H1 (cell line): ENCODE measurements at regions not wholly inside any gene's neighbourhood (a gene's known extent, or its start where the extent isn't known, plus 50 kb on each side); places are given as distances from the start of the nearest gene placed in this dataset.
"Not testable (repeated sequence)": the region's sequence is repeated elsewhere in the genome, so short reads cannot be mapped to it uniquely, and the experiment has no call there.

Source experiments
- CTCF ChIA-PET: fragments of 300-600 bp; sonication (Branson Sonifier 250); formaldehyde crosslinking; loops from one replicate; lab custom pipeline; 2021; ENCODE audit not compliant: partially characterized antibody; lab: Charles Lee
- POLR2A ChIA-PET: fragments of 300-600 bp; sonication (Branson Sonifier 250); formaldehyde crosslinking; loops from one replicate; lab custom pipeline; 2021; ENCODE audit warnings: inconsistent platforms; ENCODE audit not compliant: partially characterized antibody; lab: Charles Lee
- DNase-seq, 2 experiments: peaks; one replicate each; pipeline versions ENCODE4 v3.0.0 to v3.0.0-alpha.2; 2010 to 2022; ENCODE audit warnings: low spot score in 2 of 2, low read depth in 1 of 2, mixed read lengths in 1 of 2
- FAIRE-seq: peaks from 2 replicates; lab custom pipeline; 2011; peaks lifted over from hg19 to GRCh38; lab: Jason Lieb, UNC
- H2AFZ ChIP-seq: 2 replicates; pipeline ENCODE4 v1.8.1; 2012; ENCODE audit warnings: low read length, inconsistent platforms
- H2AK5ac ChIP-seq: 2 replicates; pipeline ENCODE4 v1.6.1; 2013; ENCODE audit warnings: low read depth, low read length
- H2BK120ac ChIP-seq: replicated peaks from 2 replicates; pipeline ENCODE3; 2013; ENCODE audit warnings: low read depth, low read length, inconsistent platforms
- H2BK12ac ChIP-seq: 2 replicates; pipeline ENCODE4 v1.6.1; 2013; ENCODE audit warnings: low read depth, low read length
- H2BK15ac ChIP-seq: 2 replicates; pipeline ENCODE4 v1.6.1; 2013; ENCODE audit warnings: low read length
- H2BK20ac ChIP-seq: 2 replicates; pipeline ENCODE4 v1.6.1; 2013; ENCODE audit warnings: low read length
- H2BK5ac ChIP-seq: 2 replicates; pipeline ENCODE4 v1.6.1; 2013; ENCODE audit warnings: low read depth, low read length
- H3K14ac ChIP-seq: 2 replicates; pipeline ENCODE4 v1.6.1; 2013; ENCODE audit warnings: inconsistent platforms; ENCODE audit not compliant: insufficient read length
- H3K18ac ChIP-seq: 2 replicates; pipeline ENCODE4 v1.6.1; 2013; ENCODE audit warnings: low read length; ENCODE audit errors: extremely low read depth
- H3K23ac ChIP-seq: 2 replicates; pipeline ENCODE4 v1.6.1; 2013; ENCODE audit warnings: inconsistent platforms; ENCODE audit not compliant: insufficient read length
- H3K23me2 ChIP-seq: 2 replicates; pipeline ENCODE4 v1.6.1; 2013; ENCODE audit warnings: low read depth, low read length
- H3K27ac ChIP-seq: 2 replicates; pipeline ENCODE4 v1.6.1; 2011; ENCODE audit warnings: low read depth, low read length, inconsistent platforms
- H3K27me3 ChIP-seq, 4 experiments: replicated peaks in 1 of 4; 1 replicate in 1 of 4; 2 replicates in 3 of 4; pipeline versions ENCODE4 v1.6.1 to v1.8.1; 2011 to 2013; ENCODE audit warnings: low read length in 3 of 4, mild to moderate bottlenecking in 3 of 4, inconsistent platforms in 2 of 4, mixed read lengths in 2 of 4, moderate library complexity in 1 of 4; ENCODE audit not compliant: control insufficient read depth in 3 of 4, insufficient read depth in 3 of 4; ENCODE audit errors: extremely low read depth in 1 of 4
- H3K36me3 ChIP-seq, 4 experiments: 2 replicates each; pipeline versions ENCODE4 v1.6.1 to v1.8.1; 2011 to 2013; ENCODE audit warnings: mild to moderate bottlenecking in 4 of 4, low read length in 3 of 4, moderate library complexity in 2 of 4, control low read depth in 1 of 4, inconsistent platforms in 1 of 4; ENCODE audit not compliant: insufficient read depth in 4 of 4, control insufficient read depth in 2 of 4
- H3K4ac ChIP-seq: replicated peaks from 2 replicates; pipeline ENCODE3; 2013; ENCODE audit warnings: low read length, low read depth, mixed read lengths, inconsistent platforms; ENCODE audit not compliant: insufficient read length
- H3K4me1 ChIP-seq, 4 experiments: replicated peaks in 1 of 4; 1 replicate in 1 of 4; 2 replicates in 3 of 4; pipeline versions ENCODE4 v1.6.1 to v1.8.1; 2011 to 2013; ENCODE audit warnings: low read length in 3 of 4, inconsistent platforms in 2 of 4, mixed read lengths in 1 of 4; ENCODE audit not compliant: insufficient read depth in 4 of 4, control insufficient read depth in 3 of 4
- H3K4me2 ChIP-seq, 2 experiments: 2 replicates each; pipeline versions ENCODE4 v1.6.1 to v1.8.1; 2011 to 2013; ENCODE audit warnings: low read depth in 2 of 2, low read length in 2 of 2, control low read depth in 1 of 2, inconsistent platforms in 1 of 2, mild to moderate bottlenecking in 1 of 2; ENCODE audit not compliant: insufficient read depth in 1 of 2
- H3K4me3 ChIP-seq, 4 experiments: fragments of 200-600, 300-600 bp in 1 of 4; sonication (generic), shearing (Covaris generic), sonication (Bioruptor Twin) in 1 of 4; 2 replicates each; pipeline versions ENCODE4 v1.5.1 to v1.8.1; 2011 to 2016; ENCODE audit warnings: low read length in 4 of 4, low read depth in 3 of 4, control low read depth in 2 of 4, inconsistent platforms in 2 of 4, mild to moderate bottlenecking in 2 of 4, mixed read lengths in 1 of 4, moderate library complexity in 1 of 4; ENCODE audit not compliant: insufficient read depth in 2 of 4; ENCODE audit errors: extremely low read depth in 1 of 4
- H3K56ac ChIP-seq: replicated peaks from 2 replicates; pipeline ENCODE3; 2013; ENCODE audit warnings: low read depth, mild to moderate bottlenecking, mixed read lengths, low read length, inconsistent platforms; ENCODE audit not compliant: insufficient read length
- H3K79me1 ChIP-seq: 2 replicates; pipeline ENCODE4 v1.6.1; 2013; ENCODE audit warnings: low read depth, low read length, control low read depth
- H3K79me2 ChIP-seq, 2 experiments: 2 replicates each; pipeline versions ENCODE4 v1.6.1 to v1.8.1; 2012 to 2013; ENCODE audit warnings: low read length in 2 of 2, mild to moderate bottlenecking in 2 of 2, inconsistent platforms in 1 of 2; ENCODE audit not compliant: insufficient read depth in 2 of 2, control insufficient read depth in 1 of 2
- H3K9ac ChIP-seq, 4 experiments: replicated peaks in 1 of 4; 1 replicate in 1 of 4; 2 replicates in 3 of 4; pipeline versions ENCODE4 v1.6.1 to v1.8.1; 2011 to 2013; ENCODE audit warnings: low read depth in 3 of 4, low read length in 3 of 4, control low read depth in 2 of 4, mild to moderate bottlenecking in 2 of 4, moderate library complexity in 2 of 4, inconsistent platforms in 1 of 4; ENCODE audit errors: extremely low read depth in 1 of 4
- H3K9me3 ChIP-seq, 2 experiments: 2 replicates each; pipeline versions ENCODE4 v1.6.1 to v1.8.1; 2012 to 2013; ENCODE audit warnings: mild to moderate bottlenecking in 2 of 2, moderate library complexity in 2 of 2, control low read depth in 1 of 2, inconsistent platforms in 1 of 2, low read depth in 1 of 2, low read length in 1 of 2, mixed read lengths in 1 of 2; ENCODE audit not compliant: insufficient read depth in 2 of 2
- H4K20me1 ChIP-seq, 2 experiments: replicated peaks in 1 of 2; 2 replicates each; pipeline versions ENCODE3 to v1.8.1; 2011 to 2013; ENCODE audit warnings: inconsistent platforms in 2 of 2, low read length in 2 of 2, mild to moderate bottlenecking in 1 of 2; ENCODE audit not compliant: insufficient read depth in 2 of 2, control insufficient read depth in 1 of 2
- H4K5ac ChIP-seq: 2 replicates; pipeline ENCODE4 v1.6.1; 2013; ENCODE audit warnings: low read length, low read depth, mixed read lengths, inconsistent platforms; ENCODE audit not compliant: insufficient read length
- H4K8ac ChIP-seq: 2 replicates; pipeline ENCODE4 v1.8.0; 2013; ENCODE audit warnings: mild to moderate bottlenecking, moderate library complexity, low read length, inconsistent platforms; ENCODE audit not compliant: insufficient read depth; ENCODE audit errors: extremely low read depth
- H4K91ac ChIP-seq: replicated peaks from 2 replicates; pipeline ENCODE3; 2013; ENCODE audit warnings: low read length, mixed read lengths, inconsistent platforms; ENCODE audit not compliant: insufficient read length
- WGBS, 2 experiments: shearing (Covaris generic) in 1 of 2; methylation state at CpG; one replicate each; pipeline versions ENCODE4 v1.1.6 to v1.1.7; 2013 to 2015; ENCODE audit warnings: low lambda C conversion rate in 2 of 2, mixed read lengths in 2 of 2, inconsistent platforms in 1 of 2, low coverage in 1 of 2, missing lambda C conversion rate in 1 of 2; ENCODE audit not compliant: insufficient replicate concordance in 2 of 2, insufficient coverage in 1 of 2, insufficient read length in 1 of 2; ENCODE audit errors: extremely low coverage in 1 of 2, missing lambda C conversion rate in 1 of 2; 5-methylcytosine and 5-hydroxymethylcytosine counted together

DNA sequence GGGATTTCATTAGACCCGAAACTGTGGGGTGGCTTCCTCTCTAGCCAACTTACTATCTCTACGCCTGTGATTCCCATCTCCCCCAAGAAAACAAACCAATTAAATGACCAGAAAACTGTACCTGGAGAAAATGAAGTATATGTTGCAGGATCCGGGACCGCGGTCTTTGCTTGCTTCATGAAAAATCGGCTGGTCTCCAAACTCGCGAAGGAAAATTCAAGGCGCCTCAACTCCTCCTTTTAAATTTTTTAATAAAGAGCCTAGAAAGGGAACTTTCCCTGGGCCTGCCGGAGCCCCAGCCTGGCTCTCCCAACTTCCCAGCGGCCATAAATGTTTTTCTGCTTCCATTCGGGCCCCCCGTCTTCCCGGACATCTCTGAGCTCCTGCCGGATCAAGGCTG, 110.8 kb upstream of the FOXD4L5 start:
- H3K4me3 ChIP-seq, H4K91ac ChIP-seq, H4K5ac ChIP-seq, H3K27ac ChIP-seq, H3K18ac ChIP-seq, H3K9ac ChIP-seq, H3K14ac ChIP-seq, H2BK20ac ChIP-seq, H3K4me2 ChIP-seq, H3K36me3 ChIP-seq, H4K8ac ChIP-seq, H3K23me2 ChIP-seq, H2AK5ac ChIP-seq, H4K20me1 ChIP-seq, DNase-seq, CTCF ChIA-PET, H2BK12ac ChIP-seq, H3K4me1 ChIP-seq, POLR2A ChIA-PET, H3K79me1 ChIP-seq, H3K79me2 ChIP-seq, H2BK5ac ChIP-seq, H3K56ac ChIP-seq, H2AFZ ChIP-seq, H2BK15ac ChIP-seq, H3K4ac ChIP-seq, H3K27me3 ChIP-seq, H3K23ac ChIP-seq, H2BK120ac ChIP-seq, FAIRE-seq: not testable (repeated sequence)
- 96% methylated on average over 5 of the region's 15 CpGs; no CpG with 5 or more reads in 1 of the 2 experiments for WGBS, 2 experiments
- H3K9me3 ChIP-seq, result peaks cover 0 to 19% of the 10 kb centered on the region in 2 experiments; a peak in 2 of 4 replicates

DNA sequence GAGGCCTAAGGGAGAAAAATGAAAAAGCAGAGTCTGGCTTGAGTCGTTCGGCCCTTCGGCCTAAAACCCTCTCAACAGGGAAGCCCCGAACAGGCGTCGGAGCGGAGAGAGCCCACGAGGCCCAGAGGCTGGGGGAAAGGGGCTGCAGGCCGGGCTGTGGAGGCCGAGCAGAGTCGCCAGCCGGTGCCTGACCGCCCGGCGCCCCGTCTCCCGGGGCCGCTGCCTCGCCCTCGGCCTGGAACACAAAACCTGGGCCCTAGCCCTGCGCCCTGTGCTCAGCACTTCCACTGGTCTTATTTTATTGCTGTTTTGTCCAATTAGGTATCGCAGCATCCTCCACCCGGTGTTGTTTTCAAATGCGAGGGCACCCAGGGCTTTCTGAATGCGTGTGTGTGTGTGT, 110.1 kb upstream of the FOXD4L5 start:
- H3K27ac ChIP-seq, H4K20me1 ChIP-seq, H2BK120ac ChIP-seq, H2BK15ac ChIP-seq, H3K27me3 ChIP-seq, H3K36me3 ChIP-seq, H3K18ac ChIP-seq, H2AFZ ChIP-seq, POLR2A ChIA-PET, CTCF ChIA-PET, H3K56ac ChIP-seq, H2BK5ac ChIP-seq, H3K4me3 ChIP-seq, DNase-seq, H4K5ac ChIP-seq, H3K23ac ChIP-seq, H2AK5ac ChIP-seq, H2BK20ac ChIP-seq, H4K91ac ChIP-seq, H3K23me2 ChIP-seq, H2BK12ac ChIP-seq, H3K79me1 ChIP-seq, H3K9ac ChIP-seq, H3K4me1 ChIP-seq, FAIRE-seq, H3K14ac ChIP-seq, H4K8ac ChIP-seq, H3K79me2 ChIP-seq, H3K4me2 ChIP-seq, H3K4ac ChIP-seq: not testable (repeated sequence)
- 60% methylated on average over 1 of the region's 25 CpGs; no CpG with 5 or more reads in 1 of the 2 experiments for WGBS, 2 experiments
- H3K9me3 ChIP-seq, result peaks cover 0 to 16% of the 10 kb centered on the region in 2 experiments; a peak in 2 of 4 replicates
